ENCODE measurements at regions not wholly inside any gene's neighbourhood (a gene's known extent, or its start where the extent isn't known, plus 50 kb on each side); places are given as distances from the start of the nearest gene placed in this dataset.

DNA sequence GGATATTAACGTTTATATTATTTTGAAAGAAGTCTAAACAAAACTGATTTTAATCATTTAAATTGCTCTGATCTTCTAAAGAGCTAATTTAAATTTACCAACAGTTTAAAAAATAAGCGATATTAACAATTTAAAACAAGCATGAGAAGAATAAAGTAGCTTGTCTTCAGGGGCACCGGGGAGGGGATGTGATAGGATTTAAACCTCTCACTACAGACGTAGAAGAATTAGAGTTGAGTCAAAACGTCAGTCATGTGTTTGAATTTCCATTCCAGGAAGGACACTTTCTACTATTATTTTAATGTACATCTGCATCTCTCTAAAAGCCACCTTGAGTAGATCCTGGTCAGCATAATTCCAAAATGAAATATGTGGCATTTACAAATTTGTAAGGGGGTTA lies 58.2 kb upstream of the TPTE start:
- TF ChIP-seq, protein P1, sequence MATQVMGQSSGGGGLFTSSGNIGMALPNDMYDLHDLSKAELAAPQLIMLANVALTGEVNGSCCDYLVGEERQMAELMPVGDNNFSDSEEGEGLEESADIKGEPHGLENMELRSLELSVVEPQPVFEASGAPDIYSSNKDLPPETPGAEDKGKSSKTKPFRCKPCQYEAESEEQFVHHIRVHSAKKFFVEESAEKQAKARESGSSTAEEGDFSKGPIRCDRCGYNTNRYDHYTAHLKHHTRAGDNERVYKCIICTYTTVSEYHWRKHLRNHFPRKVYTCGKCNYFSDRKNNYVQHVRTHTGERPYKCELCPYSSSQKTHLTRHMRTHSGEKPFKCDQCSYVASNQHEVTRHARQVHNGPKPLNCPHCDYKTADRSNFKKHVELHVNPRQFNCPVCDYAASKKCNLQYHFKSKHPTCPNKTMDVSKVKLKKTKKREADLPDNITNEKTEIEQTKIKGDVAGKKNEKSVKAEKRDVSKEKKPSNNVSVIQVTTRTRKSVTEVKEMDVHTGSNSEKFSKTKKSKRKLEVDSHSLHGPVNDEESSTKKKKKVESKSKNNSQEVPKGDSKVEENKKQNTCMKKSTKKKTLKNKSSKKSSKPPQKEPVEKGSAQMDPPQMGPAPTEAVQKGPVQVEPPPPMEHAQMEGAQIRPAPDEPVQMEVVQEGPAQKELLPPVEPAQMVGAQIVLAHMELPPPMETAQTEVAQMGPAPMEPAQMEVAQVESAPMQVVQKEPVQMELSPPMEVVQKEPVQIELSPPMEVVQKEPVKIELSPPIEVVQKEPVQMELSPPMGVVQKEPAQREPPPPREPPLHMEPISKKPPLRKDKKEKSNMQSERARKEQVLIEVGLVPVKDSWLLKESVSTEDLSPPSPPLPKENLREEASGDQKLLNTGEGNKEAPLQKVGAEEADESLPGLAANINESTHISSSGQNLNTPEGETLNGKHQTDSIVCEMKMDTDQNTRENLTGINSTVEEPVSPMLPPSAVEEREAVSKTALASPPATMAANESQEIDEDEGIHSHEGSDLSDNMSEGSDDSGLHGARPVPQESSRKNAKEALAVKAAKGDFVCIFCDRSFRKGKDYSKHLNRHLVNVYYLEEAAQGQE (tag by site-specific recombination; IDR thresholded peaks at IDR 0.05): no peak
- TF ChIP-seq, protein P2, sequence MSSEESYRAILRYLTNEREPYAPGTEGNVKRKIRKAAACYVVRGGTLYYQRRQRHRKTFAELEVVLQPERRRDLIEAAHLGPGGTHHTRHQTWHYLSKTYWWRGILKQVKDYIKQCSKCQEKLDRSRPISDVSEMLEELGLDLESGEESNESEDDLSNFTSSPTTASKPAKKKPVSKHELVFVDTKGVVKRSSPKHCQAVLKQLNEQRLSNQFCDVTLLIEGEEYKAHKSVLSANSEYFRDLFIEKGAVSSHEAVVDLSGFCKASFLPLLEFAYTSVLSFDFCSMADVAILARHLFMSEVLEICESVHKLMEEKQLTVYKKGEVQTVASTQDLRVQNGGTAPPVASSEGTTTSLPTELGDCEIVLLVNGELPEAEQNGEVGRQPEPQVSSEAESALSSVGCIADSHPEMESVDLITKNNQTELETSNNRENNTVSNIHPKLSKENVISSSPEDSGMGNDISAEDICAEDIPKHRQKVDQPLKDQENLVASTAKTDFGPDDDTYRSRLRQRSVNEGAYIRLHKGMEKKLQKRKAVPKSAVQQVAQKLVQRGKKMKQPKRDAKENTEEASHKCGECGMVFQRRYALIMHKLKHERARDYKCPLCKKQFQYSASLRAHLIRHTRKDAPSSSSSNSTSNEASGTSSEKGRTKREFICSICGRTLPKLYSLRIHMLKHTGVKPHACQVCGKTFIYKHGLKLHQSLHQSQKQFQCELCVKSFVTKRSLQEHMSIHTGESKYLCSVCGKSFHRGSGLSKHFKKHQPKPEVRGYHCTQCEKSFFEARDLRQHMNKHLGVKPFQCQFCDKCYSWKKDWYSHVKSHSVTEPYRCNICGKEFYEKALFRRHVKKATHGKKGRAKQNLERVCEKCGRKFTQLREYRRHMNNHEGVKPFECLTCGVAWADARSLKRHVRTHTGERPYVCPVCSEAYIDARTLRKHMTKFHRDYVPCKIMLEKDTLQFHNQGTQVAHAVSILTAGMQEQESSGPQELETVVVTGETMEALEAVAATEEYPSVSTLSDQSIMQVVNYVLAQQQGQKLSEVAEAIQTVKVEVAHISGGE (tag by site-specific recombination; conservative IDR thresholded peaks at IDR 0.05; ENCODE audit: low read depth): no peak
- TF ChIP-seq ZNF341 (tag by site-specific recombination; IDR thresholded peaks at IDR 0.05; ENCODE audit: low read depth) (no peak), IKZF3 (tag by site-specific recombination; IDR thresholded peaks at IDR 0.05) (no peak), ZNF707 (tag by site-specific recombination; IDR thresholded peaks at IDR 0.05) (no peak), YY1 (tag by site-specific recombination; IDR thresholded peaks at IDR 0.05) (no peak), ZEB2 (tag by site-specific recombination; IDR thresholded peaks at IDR 0.05) (no peak), ZBTB1 (tag by site-specific recombination; IDR thresholded peaks at IDR 0.05) (no peak), ZFP41 (tag by site-specific recombination; IDR thresholded peaks at IDR 0.05; ENCODE audit: borderline replicate concordance) (no peak), ZNF792 (tag by site-specific recombination; IDR thresholded peaks at IDR 0.05) (no peak)
- TF ChIP-seq, protein P3, sequence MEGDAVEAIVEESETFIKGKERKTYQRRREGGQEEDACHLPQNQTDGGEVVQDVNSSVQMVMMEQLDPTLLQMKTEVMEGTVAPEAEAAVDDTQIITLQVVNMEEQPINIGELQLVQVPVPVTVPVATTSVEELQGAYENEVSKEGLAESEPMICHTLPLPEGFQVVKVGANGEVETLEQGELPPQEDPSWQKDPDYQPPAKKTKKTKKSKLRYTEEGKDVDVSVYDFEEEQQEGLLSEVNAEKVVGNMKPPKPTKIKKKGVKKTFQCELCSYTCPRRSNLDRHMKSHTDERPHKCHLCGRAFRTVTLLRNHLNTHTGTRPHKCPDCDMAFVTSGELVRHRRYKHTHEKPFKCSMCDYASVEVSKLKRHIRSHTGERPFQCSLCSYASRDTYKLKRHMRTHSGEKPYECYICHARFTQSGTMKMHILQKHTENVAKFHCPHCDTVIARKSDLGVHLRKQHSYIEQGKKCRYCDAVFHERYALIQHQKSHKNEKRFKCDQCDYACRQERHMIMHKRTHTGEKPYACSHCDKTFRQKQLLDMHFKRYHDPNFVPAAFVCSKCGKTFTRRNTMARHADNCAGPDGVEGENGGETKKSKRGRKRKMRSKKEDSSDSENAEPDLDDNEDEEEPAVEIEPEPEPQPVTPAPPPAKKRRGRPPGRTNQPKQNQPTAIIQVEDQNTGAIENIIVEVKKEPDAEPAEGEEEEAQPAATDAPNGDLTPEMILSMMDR (tag by site-specific recombination; IDR thresholded peaks at IDR 0.05): no peak
- TF ChIP-seq, protein P4, sequence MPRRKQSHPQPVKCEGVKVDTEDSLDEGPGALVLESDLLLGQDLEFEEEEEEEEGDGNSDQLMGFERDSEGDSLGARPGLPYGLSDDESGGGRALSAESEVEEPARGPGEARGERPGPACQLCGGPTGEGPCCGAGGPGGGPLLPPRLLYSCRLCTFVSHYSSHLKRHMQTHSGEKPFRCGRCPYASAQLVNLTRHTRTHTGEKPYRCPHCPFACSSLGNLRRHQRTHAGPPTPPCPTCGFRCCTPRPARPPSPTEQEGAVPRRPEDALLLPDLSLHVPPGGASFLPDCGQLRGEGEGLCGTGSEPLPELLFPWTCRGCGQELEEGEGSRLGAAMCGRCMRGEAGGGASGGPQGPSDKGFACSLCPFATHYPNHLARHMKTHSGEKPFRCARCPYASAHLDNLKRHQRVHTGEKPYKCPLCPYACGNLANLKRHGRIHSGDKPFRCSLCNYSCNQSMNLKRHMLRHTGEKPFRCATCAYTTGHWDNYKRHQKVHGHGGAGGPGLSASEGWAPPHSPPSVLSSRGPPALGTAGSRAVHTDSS (tag by site-specific recombination; IDR thresholded peaks at IDR 0.05): no peak
